ENCODE measurements at regions not wholly inside any gene's neighbourhood (a gene's known extent, or its start where the extent isn't known, plus 50 kb on each side); places are given as distances from the start of the nearest gene placed in this dataset.

DNA sequence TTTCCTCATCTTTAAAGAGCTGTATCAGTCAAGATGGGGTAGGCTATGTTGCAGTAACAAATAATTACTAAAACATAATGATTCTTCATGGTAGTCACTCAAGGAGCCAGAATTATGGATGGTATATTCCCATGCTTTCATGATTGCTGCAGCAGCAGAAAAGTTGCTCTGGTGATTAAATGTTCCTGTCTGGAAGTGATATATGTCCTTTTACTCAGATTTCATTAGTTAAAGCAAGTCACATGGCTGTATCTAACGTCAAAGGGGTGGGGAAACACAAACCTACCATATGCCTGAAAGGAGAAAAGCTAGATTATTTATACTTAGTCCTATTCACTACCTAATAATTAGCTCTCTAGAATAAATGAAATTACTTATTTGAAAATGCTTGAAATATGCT, 594.7 kb downstream of the SOX5 start:
- TF ChIP-seq, protein P1, sequence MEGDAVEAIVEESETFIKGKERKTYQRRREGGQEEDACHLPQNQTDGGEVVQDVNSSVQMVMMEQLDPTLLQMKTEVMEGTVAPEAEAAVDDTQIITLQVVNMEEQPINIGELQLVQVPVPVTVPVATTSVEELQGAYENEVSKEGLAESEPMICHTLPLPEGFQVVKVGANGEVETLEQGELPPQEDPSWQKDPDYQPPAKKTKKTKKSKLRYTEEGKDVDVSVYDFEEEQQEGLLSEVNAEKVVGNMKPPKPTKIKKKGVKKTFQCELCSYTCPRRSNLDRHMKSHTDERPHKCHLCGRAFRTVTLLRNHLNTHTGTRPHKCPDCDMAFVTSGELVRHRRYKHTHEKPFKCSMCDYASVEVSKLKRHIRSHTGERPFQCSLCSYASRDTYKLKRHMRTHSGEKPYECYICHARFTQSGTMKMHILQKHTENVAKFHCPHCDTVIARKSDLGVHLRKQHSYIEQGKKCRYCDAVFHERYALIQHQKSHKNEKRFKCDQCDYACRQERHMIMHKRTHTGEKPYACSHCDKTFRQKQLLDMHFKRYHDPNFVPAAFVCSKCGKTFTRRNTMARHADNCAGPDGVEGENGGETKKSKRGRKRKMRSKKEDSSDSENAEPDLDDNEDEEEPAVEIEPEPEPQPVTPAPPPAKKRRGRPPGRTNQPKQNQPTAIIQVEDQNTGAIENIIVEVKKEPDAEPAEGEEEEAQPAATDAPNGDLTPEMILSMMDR (IDR thresholded peaks at IDR 0.05 in 4 of 5, conservative IDR thresholded peaks at IDR 0.05 in 1 of 5), result no peak
- no peak for TF ChIP-seq POLR2A (IDR thresholded peaks at IDR 0.05)

All from gastrocnemius medialis (tissue), 4 donors.